Fibroblast of skin of right biceps (primary cell): ENCODE measurements at regions not wholly inside any gene's neighbourhood (a gene's known extent, or its start where the extent isn't known, plus 50 kb on each side); places are given as distances from the start of the nearest gene placed in this dataset.

Experiments
- DNase-seq: peaks from one replicate; pipeline ENCODE4 v3.0.0-alpha.2; 2013

- no peak for DNase-seq
These were observed 969.6 kb upstream of the TMEM132C start for GRCh38 chr12:127297327-127297726.

DNA sequence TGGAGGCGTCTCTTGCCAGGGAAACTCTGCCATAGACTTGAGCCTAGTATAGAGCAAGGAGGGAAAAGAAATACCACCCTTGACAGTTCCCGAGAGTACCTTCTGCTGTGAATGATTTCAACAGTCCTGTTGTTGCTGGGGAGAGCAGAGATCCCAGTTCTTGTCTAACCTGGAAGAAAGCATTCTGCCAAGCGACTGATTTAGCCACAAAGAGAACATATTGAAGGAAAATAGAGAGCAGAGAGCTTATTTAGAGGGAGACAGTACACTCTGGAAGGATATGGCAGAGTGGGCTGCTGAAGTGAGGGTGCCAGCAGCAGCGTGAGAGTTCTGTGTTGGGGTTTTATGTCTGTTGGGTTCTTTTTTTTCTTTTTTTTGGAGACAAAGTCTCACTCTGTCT lies 966.9 kb upstream of the TMEM132C start:
- DNase-seq: no peak

- DNase-seq: no peak
These were observed 966.2 kb upstream of the TMEM132C start for GRCh38 chr12:127300753-127301152.

GRCh38 chr12:127301876-127302275 lies 965.1 kb upstream of the TMEM132C start:
- DNase-seq: no peak

DNA sequence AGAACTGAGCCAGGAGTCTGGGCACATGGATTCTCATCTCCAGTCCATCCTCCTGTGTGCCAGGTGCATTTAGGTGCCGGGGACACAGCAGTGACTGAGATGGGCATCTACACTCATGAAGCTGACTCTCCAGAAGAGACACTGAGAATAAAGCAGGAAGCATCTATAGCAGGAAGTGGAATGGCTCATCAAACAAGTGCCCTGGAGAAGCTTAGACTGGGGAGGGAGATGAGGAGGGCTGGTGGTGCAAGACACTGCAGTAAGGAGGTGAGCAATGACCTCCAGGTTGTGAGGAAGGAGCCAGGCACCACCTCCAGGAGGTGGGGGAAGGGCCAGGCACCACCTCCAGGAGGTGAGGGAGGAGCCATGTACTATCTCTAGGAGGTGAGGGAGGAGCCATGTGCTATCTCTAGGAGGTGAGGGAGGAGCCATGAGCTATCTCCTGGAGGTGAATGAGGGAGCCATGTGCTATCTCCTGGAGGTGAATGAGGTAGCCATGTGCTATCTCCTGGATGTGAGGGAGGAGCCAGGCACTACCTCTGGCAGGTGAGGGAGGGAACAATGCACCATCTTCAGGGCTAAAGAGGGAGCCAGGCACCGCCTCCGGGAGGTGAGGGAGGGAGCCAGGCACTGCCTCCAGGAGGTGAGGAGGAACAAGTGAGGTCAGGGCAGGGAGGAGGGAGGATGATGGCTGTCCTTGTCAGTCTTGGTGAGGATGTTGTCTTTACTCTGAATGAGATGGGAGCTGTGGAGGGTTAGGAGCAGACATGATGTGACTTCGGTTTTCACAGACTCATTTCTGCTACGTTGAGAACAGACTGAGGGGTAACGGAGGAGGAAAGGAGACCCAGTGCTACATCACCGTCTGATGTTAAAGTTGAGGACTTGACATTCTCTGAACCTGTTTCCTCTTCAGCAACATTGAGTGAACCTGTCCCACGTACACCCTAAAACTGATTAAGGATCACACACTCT lies 961.9 kb upstream of the TMEM132C start:
- DNase-seq: no peak

GRCh38 chr12:127306604-127307215 lies 960.3 kb upstream of the TMEM132C start:
- DNase-seq: peak; percentile 10

- no peak for DNase-seq
These were observed 959.4 kb upstream of the TMEM132C start for GRCh38 chr12:127307528-127307927.

DNA sequence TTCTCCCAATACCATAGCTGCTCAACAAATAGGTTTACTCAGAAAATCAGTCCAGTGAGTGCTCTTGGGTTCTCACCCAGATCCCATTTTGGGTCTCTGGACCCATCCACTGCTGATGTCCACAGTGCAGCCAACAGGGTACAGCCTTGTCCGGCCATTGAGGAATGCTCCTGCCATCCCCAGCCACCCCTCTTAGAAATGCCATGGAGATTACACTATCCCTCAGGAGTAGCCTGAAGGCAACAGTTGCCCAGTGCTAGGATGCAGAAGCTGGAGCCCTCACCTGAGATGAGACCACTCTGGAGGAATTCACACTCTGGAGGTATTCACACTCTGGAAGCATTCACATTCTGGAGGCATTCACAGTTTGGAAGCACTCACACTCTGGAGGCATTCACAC lies 958.8 kb upstream of the TMEM132C start:
- no peak for DNase-seq

DNA sequence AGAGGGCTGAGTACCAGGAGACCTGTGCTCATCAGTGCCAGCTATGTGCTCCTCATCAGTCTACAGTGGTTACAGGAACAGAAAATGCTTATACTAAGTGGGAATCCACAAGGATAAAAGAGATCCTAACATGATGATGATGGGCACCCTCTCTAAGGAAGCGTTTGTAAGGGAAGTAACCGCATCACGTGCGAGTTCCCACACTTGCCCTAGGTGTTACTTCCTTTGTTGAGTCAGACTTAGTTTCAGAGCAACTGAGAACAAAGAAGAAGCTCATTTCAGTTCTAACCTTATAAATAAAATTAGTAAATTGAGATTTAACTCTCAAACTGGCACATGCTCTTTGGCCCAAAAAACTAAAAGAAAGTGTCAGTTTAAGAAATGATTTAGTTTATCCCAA lies 956.4 kb upstream of the TMEM132C start:
- no peak for DNase-seq

GRCh38 chr12:127311720-127312364 lies 955.1 kb upstream of the TMEM132C start:
- DNase-seq: no peak

DNA sequence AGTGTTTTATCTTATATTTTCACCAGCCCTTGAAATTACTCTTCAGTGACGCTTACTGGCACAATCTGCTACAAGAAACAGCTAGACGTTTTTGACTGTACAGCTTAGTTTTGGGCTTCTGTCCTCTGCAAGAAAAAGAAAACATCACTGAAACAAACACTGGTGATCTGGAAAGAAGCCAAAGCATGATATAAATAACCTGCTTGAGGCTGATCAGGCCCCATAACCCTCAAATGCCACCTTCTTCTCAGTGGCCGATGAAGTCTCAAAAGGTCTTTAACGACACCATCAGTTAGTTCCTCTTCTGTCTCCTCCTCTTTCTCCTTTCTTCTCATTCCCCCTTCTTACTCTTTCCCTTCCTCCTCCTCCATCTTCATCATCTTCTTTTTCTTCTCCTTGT lies 942.3 kb upstream of the TMEM132C start:
- DNase-seq: no peak

DNA sequence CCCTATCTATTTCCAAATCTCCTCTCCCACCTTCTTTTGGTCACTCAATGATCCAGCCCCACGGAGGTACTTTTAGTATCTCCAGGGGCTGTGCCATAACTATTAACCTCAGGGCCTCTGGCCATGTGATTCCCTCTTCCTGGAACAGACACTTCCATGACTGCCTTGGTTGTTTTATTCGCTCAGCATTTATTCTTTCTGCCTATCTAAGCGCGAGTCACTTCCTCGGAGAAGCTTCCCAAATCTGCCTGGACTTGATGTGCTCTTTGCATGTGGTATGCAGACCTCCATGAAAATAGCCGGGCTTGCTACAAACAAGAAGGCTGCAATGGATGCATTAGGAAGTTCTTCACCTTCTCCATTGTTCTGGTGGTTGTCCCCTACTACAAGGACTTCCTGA lies 939.0 kb upstream of the TMEM132C start:
- DNase-seq: no peak

DNA sequence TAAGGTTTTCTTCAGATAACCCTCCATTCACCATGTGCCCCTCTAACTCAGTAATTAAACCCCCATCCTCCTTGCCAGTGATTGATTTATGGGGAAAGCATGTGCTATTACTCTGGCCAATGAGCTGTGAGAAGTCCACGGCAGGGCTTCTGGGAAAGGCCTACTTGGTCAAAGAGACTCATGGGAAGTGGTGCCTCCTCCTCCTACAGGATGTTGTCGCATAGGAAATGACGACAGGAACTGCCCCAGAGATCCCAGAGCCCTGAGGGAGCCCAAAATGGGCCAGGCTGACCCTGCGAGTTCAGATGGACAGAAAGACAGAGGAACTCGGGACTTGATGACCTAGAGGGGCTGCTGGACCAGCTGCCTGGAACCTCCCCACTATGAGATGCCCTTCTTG lies 938.1 kb upstream of the TMEM132C start:
- DNase-seq: no peak

- no peak for DNase-seq
These were observed 932.6 kb upstream of the TMEM132C start for GRCh38 chr12:127334365-127334764.

- no peak for DNase-seq
These were observed 931.9 kb upstream of the TMEM132C start for GRCh38 chr12:127334912-127335644.

GRCh38 chr12:127336416-127336815 lies 930.6 kb upstream of the TMEM132C start:
- DNase-seq: no peak

GRCh38 chr12:127339065-127339464 lies 927.9 kb upstream of the TMEM132C start:
- DNase-seq: no peak

DNA sequence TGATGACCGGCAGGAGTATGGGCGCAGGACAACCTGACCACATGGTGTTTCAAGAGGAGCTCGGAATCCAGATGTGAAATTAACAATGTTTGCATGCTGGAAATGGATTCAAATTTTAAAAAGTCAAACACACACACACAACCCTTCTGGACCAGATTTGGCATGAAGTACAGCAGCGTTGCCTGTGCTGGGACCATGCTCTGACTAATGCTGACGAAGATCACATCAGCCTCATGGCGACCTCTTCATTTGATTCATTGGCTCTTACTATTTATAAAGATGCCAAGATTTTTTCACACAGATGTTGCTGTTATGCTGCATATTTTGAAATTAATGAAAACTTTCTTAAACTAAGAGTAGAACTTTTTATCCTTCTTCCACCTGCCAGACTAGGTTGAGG lies 926.6 kb upstream of the TMEM132C start:
- no peak for DNase-seq

GRCh38 chr12:127342861-127343260 lies 924.1 kb upstream of the TMEM132C start:
- DNase-seq: no peak

- no peak for DNase-seq
These were observed 923.0 kb upstream of the TMEM132C start for GRCh38 chr12:127343940-127344339.

DNA sequence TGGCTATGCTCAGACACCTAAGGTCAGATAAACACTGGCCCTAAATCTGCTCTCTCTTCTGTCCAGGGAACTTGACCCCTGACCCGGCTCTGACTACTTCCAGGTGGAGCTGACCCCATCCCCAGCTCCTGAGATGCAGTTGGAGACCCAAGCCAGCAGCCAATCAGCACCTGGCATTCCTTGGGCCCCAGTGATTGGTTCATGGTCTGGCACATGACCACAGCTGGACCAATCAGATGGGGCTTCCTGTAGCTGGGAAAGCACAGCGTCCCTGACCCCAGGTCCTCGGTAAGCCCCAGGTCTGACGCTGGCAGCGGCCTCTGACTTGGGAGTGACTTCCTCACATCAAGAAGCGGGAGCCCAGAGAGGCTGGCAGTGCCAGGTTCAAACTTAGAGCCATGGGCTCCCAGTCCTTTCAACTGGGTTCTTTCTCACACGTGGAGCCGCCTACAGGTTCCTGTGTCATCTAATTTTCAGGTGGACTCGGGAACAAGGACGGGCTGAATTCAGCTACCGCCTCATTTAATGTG lies 915.4 kb upstream of the TMEM132C start:
- no peak for DNase-seq

DNA sequence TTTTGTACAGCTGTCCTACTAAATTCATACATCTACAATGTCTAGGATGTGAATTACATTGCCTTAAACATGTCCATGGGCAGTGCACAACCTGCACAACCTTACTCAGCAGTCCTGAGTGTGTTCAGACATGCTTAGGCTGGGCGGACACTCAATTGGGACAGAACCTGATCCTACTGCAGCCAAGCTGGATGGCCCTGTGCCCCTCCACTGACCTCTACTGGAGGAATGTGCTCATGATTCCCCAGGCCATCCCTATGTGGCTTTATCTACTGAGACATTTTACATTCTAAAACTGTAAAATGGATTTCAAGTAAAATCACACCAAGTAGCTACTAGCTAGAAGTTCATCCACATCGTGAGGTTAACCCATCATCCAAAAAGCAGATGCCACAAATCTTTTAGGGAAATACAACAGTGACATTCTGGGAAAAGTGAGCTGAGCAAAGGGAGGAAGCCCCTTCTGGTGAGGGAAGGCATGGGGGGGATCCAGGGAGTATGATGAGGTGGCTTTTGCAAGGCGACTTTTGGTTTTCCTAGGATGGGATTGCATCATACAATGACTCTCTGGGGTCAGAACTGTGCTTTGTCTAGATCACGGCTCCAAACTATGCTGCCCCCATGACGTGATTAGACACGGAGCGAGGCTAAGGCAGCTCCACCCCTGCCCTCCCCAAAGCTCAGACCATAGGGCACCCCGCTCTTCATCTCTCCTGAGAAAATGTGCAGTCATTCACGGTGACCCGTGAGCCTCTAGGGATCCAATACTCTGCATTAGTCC lies 911.7 kb upstream of the TMEM132C start:
- peak; percentile 14 for DNase-seq
